ENCODE measurements at regions not wholly inside any gene's neighbourhood (a gene's known extent, or its start where the extent isn't known, plus 50 kb on each side); places are given as distances from the start of the nearest gene placed in this dataset.

GRCh38 chr3:167166594-167167253 lies 213.4 kb downstream of the ZBBX start:
- intact Hi-C loops (cut with DNase I; ENCODE audit: low total_unique reads) = no loop called here
- no peaks in the 10 kb centered on the region for H3K9me3 ChIP-seq
- TF ChIP-seq POLR2AphosphoS5 (IDR thresholded peaks at IDR 0.05) = no peak
- no peak for TF ChIP-seq POLR2A (IDR thresholded peaks at IDR 0.05)
- TF ChIP-seq, protein P1, sequence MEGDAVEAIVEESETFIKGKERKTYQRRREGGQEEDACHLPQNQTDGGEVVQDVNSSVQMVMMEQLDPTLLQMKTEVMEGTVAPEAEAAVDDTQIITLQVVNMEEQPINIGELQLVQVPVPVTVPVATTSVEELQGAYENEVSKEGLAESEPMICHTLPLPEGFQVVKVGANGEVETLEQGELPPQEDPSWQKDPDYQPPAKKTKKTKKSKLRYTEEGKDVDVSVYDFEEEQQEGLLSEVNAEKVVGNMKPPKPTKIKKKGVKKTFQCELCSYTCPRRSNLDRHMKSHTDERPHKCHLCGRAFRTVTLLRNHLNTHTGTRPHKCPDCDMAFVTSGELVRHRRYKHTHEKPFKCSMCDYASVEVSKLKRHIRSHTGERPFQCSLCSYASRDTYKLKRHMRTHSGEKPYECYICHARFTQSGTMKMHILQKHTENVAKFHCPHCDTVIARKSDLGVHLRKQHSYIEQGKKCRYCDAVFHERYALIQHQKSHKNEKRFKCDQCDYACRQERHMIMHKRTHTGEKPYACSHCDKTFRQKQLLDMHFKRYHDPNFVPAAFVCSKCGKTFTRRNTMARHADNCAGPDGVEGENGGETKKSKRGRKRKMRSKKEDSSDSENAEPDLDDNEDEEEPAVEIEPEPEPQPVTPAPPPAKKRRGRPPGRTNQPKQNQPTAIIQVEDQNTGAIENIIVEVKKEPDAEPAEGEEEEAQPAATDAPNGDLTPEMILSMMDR (IDR thresholded peaks at IDR 0.05) = no peak
- H3K27me3 ChIP-seq = no peaks in the 10 kb centered on the region
- DNase-seq (ENCODE audit: low spot score in 2 of 2) = no peak
- no peak overlapping the region for H3K4me3 ChIP-seq
- no peaks in the 10 kb centered on the region for H3K4me1 ChIP-seq
- H3K36me3 ChIP-seq = no peaks in the 10 kb centered on the region
- H3K27ac ChIP-seq = no peak overlapping the region

GRCh38 chr3:167166012-167166411 lies 214.1 kb downstream of the ZBBX start:
- H3K36me3 ChIP-seq = no peaks in the 10 kb centered on the region
- TF ChIP-seq POLR2A (IDR thresholded peaks at IDR 0.05) (no peak), POLR2AphosphoS5 (IDR thresholded peaks at IDR 0.05) (no peak)
- TF ChIP-seq, protein P1 (IDR thresholded peaks at IDR 0.05) = no peak
- H3K27ac ChIP-seq = no peak overlapping the region
- intact Hi-C loops (cut with DNase I; ENCODE audit: low total_unique reads) = no loop called here
- no peak overlapping the region for H3K4me3 ChIP-seq
- H3K27me3 ChIP-seq = no peaks in the 10 kb centered on the region
- no peaks in the 10 kb centered on the region for H3K4me1 ChIP-seq
- H3K9me3 ChIP-seq = no peaks in the 10 kb centered on the region
- DNase-seq (ENCODE audit: low spot score in 2 of 2) = no peak

DNA sequence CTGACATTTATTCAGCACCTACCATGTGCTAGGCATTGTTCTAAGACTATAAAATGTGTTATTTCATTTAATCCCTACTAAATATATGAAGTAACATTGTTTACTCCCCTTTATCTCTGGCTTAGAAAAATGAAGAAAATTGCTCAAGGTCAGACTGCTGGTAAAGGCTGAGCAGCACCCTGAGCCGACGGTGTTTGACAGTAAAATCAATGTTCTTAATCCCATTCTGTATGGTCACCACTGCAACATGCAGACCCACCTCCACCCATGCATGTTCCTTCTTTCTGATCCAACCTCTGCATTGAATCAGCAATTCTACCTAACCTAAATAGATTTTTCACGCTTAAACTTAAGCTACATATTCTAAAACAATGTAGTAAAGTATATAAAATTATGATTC lies 216.5 kb downstream of the ZBBX start:
- Histone ChIP-seq H3K9me3 (no peaks in the 10 kb centered on the region), H3K4me3 (no peak overlapping the region), H3K4me1 (no peaks in the 10 kb centered on the region), H3K27me3 (no peaks in the 10 kb centered on the region), H3K27ac (no peak overlapping the region), H3K36me3 (no peaks in the 10 kb centered on the region)
- DNase-seq (ENCODE audit: low spot score in 2 of 2) = no peak
- intact Hi-C loops (cut with DNase I; ENCODE audit: low total_unique reads) = no loop called here
- TF ChIP-seq POLR2AphosphoS5 (IDR thresholded peaks at IDR 0.05) (no peak), POLR2A (IDR thresholded peaks at IDR 0.05) (no peak)
- TF ChIP-seq, protein P1 (IDR thresholded peaks at IDR 0.05) = no peak

GRCh38 chr3:167162083-167162482 lies 218.0 kb downstream of the ZBBX start:
- Histone ChIP-seq H3K9me3 (no peaks in the 10 kb centered on the region), H3K4me1 (no peaks in the 10 kb centered on the region), H3K36me3 (no peaks in the 10 kb centered on the region), H3K27ac (no peak overlapping the region), H3K4me3 (no peak overlapping the region), H3K27me3 (no peaks in the 10 kb centered on the region)
- TF ChIP-seq POLR2AphosphoS5 (IDR thresholded peaks at IDR 0.05) = no peak
- TF ChIP-seq, protein P1 (IDR thresholded peaks at IDR 0.05) = no peak
- TF ChIP-seq POLR2A (IDR thresholded peaks at IDR 0.05) = no peak
- intact Hi-C loops (cut with DNase I; ENCODE audit: low total_unique reads) = no loop called here
- DNase-seq (ENCODE audit: low spot score in 2 of 2) = no peak

GRCh38 chr3:167160781-167161180 lies 219.3 kb downstream of the ZBBX start:
- peaks cover 4 to 7% of the 10 kb centered on the region in 2 donors for H3K9me3 ChIP-seq
- H3K4me1 ChIP-seq = no peaks in the 10 kb centered on the region
- H3K27me3 ChIP-seq = no peaks in the 10 kb centered on the region
- no peaks in the 10 kb centered on the region for H3K36me3 ChIP-seq
- no peak overlapping the region for H3K4me3 ChIP-seq
- intact Hi-C loops (cut with DNase I; ENCODE audit: low total_unique reads) = no loop called here
- no peak for DNase-seq (ENCODE audit: low spot score in 2 of 2)
- H3K27ac ChIP-seq = no peak overlapping the region
- TF ChIP-seq POLR2AphosphoS5 (IDR thresholded peaks at IDR 0.05) = no peak
- no peak for TF ChIP-seq POLR2A (IDR thresholded peaks at IDR 0.05)
- TF ChIP-seq, protein P1 (IDR thresholded peaks at IDR 0.05) = no peak

All from breast epithelium (tissue), 4 donors.